ENCODE measurements at regions not wholly inside any gene's neighbourhood (a gene's known extent, or its start where the extent isn't known, plus 50 kb on each side); places are given as distances from the start of the nearest gene placed in this dataset.
"Not testable (repeated sequence)": the region's sequence is repeated elsewhere in the genome, so short reads cannot be mapped to it uniquely, and the experiment has no call there.

DNA sequence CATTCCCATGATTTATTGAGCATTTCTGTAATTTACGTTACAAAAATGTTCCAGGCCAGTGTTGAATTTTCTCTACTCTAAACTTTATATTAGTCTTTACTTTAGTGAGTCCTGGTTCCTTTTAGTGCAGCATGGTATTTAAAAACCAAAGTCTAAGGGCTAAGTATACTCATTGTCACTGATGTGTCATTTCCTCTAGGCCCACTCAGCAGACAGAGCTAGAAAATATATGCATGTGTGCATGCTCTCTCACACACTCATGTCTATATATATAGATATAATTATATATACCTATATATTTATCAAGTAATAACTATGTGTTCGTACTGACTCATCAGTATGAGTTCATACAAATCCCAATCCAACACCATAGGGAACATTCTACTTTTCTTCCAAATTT, 132.5 kb upstream of the SLC8A1 start:
- DNase-seq = no peak

DNA sequence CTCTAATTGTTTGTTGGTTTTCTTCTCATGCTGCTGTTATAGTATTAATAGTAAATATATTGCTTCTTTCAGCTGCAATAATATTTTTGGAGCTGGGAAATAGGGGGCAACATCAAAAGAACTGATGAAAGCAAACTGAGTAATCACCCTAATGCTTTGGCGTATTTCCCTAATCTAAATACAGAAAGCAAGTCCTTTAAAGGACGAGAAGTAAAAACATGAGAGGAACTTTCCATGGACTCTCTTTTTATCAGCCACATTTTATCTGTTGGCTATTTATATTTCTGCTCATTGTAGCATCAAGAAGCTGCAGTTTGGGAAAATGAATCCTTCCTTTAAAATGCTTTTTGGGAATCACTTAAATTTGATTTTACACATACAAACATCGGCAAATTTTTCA, 139.9 kb upstream of the SLC8A1 start:
- DNase-seq = no peak

DNA sequence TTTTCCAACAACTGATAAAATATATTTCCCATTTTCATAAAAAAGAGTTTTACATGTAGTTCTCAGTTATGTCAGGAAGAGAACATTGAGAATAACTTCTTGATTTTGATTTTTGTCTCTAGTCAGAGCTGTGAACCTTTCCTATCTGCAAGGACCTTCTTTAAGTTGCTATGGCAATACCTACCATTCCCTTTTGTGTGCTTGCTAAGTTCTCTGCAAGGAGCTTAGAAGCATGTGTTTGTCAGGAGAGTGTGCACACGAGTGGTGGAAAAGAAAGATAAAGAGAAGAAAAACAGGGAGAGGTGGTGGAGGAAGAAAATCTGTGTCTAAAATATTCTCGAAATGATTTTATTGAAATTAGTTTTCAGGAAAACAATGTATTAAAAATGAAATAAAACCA, 140.3 kb upstream of the SLC8A1 start:
- no peak for DNase-seq

DNA sequence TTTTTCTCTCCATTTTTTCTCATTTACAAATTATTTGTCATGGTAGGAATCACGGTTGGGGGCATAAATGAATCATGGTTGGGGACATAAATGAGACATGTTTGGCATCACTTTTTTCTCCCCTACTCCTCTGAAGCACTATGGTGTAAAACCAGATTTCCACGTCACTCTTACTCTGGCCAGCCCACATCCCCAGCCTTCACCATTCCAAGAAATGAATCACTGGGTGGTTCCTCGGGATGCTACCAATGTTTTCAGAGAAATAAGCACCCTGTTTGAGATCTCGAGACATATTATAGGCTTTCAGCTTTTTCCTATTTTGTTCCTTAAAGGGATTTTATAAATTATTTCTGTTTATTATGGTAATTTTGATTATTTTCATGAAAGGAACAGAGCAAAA, 155.0 kb upstream of the SLC8A1 start:
- no peak for DNase-seq

DNA sequence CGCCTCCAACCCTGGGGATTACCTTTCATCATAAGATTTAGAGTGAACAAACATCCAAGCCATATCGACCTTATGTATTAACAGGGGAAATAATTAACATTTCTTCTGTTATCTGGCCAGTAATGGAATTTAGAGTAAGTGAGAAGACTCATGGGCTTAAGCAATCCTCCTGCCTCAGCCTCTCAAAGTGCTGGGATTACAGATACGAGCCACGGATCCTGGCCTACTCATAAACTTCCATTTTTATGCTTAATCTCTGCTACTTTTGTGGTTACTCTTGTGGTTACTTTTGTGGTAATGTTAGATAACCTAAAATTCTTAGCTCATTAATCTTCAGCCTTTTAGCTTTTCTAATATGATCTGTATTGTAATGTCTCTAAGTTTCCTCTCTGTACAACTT, 159.3 kb upstream of the SLC8A1 start:
- DNase-seq = no peak

DNA sequence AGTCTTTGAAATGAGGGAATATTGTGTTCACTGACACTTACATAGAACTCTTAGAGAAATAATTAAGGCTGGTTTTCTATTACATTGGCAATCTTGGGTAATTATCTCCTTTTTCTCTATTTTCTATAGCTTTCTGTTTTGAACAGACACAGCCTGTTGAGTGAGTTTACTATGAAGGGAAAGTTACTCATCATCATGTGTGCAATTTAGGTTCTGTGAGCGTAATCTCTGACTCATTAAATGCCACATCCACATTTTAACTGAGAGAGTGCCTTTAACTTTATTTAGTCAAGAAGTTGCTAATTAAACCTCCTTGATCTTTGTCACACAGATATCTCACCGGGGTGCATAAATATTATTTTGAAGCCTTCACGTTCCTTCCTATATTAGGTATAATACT, 174.0 kb upstream of the SLC8A1 start:
- no peak for DNase-seq

DNA sequence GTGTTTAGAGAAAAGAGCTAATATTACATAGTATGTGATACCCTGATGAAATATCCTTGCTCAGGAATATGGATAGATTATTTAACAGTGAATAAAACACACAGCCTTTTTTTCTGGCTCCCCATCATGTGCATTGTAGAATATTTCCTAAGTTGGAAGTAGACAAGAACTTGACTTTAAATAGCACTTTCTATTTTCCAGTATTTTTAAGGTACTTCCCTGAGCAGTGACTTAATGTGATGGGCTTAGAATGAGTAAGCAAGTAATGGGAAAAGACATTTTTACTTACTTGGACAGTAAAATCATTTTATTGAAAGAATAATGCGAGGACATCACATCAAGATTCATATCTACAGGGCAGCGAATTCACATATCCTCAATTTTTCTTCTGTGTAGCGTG, 176.7 kb upstream of the SLC8A1 start:
- DNase-seq = no peak

DNA sequence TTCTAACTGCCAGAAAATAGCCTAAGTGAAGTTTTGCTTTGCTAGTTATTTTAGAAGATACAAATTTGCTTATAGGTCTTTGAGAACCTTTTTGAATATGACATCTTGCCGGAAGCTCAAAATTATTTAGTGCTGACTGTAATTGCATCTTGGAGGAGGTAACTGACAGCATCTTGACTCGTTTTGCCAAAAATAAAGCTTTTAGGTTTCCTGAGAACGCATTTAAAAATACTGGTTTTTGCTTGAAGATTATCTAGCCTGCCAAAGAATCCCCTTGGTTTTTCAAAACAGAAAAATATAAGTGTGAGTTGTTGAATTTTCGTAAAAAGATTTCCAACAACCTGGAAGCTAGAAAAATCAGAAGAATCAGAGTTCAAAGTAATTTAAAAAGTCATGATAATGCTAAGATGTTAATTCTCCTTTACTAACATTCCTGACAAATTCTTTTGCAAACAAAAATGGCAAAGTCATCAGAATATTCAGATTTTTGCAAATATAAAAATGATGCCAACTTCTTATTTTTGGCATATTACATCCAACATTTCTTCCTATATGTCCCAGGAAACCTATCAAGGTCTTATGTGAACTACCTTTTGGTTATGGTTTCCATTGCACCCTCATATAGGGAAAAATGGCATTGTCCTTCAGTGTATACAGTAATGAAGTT, 178.0 kb upstream of the SLC8A1 start:
- no peak for DNase-seq

DNA sequence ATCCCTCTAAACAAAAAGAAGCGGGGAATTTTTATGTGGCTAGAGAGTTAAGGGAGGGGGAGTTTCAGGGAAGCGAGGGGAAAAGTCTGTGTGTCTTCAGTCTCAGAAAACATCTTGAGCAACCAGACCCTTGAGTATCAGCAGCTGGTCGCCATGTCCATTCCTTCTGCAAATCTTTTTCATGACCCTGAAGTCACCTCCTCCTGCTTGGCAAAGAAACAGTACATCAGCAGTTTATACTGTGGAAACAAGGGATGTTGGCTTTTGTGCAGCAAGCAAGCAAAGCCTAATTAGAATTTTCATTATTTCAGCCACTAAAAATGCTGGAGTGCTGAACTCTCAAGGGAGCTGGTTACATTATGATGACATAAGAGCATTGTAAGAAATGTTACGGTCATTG, 187.4 kb upstream of the SLC8A1 start:
- DNase-seq = no peak

DNA sequence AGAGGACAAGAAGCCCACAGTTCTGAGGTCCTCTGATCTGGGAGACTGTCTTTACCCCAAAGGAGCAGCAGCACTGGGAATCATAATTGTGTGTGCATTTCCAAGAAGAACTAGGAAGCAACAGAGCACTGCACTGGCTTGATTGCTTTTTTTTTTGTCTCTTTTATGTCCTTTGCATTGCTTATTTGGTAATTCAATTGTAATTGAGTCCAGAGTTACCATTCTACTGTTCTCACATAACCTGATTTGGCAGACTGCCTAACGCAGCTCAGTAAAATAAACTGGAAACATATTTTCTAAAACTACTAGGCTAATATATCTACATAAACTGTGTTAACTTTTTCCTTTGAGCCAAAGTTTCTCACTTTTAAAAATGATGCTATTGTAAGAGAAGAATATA, 190.3 kb upstream of the SLC8A1 start:
- DNase-seq = no peak

DNA sequence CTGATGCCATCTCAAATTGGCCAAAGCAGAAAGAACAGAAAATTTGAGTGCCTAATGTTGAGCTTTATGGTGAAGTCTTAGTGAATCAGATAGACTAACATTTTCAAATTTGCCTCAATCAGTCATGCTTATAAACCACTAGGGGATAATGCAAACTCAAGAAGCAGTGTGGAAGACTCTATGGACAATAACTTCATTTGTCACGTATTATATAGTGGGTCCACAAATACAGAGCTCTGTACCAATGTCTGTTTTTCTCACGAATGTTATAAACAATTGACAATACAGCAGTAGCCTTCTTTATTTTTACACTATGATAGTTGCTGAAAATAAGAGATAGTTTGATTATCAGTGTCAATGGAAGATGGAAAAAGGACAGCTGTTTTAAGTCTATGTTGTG, 190.8 kb upstream of the SLC8A1 start:
- DNase-seq = no peak

DNA sequence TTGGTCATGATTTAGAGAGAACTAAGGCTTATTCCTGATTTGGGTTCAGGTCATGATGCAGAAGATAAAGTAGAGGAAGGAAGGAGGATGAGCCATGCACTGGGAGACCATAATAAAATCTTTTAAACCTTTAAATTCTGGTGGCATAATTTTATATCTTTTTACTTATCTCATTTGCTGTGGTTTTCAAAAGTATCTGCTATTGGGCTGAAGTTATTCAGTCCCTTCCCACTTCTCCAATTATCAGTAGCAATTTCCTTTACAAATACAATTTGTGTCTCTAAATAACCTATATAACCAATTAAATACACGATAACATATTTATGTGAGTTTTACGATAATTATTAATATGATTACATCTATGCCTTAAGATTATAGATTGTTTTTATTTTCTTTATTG, 194.8 kb upstream of the SLC8A1 start:
- DNase-seq = no peak

DNA sequence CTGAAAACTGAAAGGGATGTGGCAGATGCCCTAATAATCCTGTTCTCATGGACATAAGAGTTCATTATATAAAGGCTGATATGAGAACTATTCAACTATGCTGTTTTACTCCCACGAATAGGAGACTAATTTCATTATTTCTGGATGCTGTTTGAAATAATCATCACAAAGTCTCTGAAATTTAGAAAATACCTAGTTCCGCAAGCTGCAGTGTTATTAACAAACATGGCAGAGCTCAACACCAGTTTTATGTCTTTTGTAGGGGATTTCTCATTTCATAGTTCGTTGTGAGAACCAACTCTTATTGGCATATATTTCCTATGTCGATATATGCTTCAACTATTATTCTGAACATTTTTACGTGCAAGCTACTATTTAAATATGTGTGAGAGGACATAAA, 200.3 kb upstream of the SLC8A1 start:
- no peak for DNase-seq

DNA sequence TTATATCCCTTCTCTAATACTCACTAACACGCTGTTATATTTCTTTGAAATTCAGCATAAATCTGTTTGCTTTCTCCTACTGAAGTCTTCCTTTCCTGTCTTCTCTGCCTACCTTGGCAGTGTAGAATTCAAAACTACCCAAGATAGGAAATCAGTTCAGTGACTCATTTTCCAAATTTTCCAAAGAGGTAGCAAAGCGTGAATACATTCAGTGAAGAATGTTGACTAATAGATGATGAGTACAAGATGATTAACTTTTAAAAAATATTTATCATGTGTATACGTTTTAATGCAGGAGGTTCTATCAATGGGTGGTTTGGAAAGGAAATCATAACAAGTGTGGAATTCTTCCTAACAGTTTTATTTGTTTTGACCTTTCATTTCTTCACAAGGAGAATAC, 201.9 kb upstream of the SLC8A1 start:
- DNase-seq = no peak

DNA sequence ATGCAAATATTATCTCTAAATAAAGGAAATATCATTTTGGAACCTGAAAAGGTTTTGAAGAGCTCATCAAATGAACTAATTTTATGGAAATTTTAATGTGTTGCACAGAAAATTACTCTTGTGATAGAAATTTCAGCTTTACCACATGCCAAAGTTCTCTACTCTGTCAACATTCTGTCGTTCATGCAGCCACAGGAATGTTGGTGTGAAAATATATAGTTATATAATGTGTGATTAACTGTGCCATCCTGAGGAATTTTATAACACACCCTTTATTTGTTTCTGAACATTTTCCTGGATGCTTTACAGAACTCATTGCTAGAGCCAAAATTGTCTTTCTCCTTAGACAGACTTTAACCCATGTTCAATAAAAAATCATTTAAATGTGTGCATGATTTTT, 202.5 kb upstream of the SLC8A1 start:
- no peak for DNase-seq

DNA sequence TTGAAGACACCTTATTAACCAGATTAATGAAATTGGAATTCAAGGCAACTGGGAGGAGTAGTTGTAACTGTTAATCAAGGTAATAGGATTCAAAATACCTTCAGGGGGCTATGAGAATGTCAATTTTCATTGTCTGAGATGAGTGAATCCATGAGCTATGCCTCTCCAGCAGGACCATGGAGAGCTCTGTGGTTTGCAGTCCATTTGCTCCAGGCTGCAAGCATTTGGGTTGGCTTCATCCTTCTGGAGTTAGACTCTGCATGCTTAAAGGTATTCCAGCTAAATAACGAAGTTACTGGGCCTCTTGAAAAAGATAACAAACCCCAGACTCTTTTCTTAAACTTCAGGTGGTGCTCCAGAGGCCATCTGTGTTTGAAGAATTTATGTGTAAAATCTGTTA, 207.1 kb upstream of the SLC8A1 start:
- DNase-seq = no peak

DNA sequence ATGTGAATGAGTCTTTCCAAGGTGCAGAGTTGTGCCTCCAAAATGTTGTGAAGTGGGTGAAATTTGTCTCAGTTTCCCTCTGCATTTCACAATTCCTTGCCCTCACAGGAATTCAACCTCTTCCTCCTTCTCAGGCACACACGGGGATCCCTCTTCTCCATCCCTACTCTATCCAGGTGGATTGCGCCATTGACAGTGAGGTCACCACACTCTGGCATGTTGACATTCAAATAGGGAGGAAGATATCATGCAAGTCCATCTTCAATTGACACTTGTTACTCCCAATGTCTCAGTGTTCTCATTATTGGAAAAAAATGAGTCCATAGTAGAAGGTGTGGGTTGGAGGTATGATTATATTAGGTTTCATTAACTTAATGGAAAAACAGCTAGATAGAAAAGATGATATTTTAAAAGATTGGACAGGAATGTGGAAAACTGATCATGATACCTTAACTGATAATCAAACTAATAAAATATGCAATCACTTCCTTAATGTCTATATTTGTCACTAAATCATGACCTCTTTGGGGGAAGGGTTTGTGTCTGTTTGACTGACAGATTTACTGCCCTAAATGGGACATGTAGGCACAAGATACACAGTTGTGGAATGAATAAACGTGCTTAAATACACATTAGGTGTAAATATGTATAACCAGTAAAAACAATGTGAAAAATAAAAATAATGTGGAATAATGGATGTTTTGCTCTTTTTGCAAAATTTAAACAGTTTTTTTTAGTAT, 213.8 kb upstream of the SLC8A1 start:
- DNase-seq = no peak

DNA sequence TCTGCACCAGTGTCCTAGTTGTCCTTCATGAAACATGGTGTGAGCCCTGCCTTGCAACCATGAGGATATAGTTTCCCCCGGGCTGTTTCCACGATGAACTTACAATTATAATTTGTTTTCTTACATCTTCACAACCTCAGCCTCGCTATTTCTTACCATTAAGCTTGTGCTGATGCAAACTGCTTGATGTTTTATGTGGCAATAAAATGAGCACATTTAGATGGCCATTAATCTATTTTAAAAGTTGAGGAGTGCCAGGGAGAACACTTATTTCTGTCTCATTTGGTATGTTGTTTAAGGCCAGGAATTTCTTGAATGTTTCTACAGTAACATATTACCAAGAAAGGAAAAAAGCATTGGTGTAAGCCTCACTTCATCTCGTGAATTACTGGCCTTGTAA, 214.5 kb upstream of the SLC8A1 start:
- DNase-seq = no peak

DNA sequence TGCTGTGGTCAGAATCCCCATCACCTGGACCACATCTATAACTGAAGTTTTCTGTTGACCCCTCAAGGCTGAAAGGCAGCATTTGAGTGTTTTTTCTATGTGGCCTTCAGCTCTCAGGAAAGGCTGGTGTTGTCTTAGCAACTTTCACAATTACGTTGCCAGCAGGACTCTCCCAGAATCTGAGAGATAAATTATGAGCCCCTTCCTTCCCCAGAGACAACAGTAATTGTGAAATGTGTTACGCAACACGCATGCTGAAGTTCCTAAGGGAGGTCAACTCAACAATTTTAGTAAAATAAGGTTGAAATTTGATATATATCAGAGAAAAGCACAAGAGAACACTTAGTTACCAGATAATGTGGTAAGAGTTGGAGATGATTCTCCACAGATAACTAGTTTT, 216.5 kb upstream of the SLC8A1 start:
- no peak for DNase-seq

DNA sequence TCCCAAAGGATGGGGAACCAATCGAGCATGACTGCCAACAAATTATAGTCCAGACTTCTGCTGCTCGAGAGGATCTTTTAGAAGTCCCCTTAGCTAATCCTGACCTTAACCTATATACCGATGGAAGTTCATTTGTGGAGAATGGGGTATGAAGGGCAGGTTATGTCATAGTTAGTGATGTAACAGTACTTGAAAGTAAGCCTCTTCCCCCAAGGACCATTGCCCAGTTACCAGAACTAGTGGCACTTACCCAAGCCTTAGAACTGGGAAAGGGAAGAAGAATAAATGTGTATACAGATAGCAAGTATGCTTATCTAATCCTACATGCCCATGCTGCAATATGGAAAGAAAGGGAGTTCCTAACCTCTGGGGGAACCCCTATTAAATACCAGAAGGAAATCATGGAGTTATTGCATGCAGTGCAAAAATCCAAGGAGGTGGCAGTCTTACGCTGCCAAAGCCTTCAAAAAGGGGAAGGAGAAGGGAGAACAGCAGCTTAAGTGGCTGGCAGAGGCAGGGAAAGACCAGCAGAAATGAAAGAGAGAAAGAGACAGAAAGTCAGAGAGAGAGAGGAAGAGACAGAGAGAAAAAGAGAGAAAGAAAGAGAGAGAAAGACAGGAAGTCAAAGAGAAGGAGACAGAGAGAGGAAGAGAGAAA, 224.4 kb upstream of the SLC8A1 start:
- not testable (repeated sequence) for DNase-seq

DNA sequence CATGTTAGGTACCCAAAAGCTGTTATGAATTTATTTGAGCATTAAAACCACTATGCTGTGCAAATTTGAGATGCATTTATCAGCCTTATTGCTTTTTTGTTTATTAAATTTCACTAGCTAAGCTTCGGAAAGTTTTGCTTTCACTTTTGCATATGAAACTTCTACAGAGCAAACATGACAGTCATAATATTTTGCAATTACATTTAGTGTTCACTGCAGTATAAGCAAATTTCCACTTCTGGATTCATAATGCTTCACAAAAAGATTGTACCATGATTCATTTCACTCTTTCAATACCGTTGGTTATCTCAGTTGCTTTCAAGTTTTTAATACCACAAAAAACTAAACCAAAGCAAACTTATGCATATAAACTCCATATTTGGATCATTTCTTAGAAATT, 228.7 kb upstream of the SLC8A1 start:
- DNase-seq = no peak

DNA sequence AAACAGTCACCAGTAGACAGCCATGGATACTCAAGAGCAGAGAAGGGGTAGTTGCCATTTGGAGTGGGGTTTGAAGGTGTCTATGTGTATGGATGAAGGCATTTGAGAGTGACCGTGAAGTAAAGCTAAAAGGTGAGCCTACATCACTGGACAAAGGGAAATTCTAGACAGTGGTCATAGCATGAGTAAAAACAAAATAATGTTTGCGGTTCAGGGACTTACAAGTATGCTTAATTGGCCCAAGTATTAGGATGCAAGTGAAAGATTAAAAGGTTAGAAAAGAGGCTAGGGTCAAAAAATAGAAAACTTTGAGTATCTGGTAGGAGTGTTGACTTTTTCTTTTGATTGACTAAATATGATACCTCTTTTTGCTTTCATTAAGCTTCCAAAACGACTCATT, 238.1 kb upstream of the SLC8A1 start:
- DNase-seq = no peak

DNA sequence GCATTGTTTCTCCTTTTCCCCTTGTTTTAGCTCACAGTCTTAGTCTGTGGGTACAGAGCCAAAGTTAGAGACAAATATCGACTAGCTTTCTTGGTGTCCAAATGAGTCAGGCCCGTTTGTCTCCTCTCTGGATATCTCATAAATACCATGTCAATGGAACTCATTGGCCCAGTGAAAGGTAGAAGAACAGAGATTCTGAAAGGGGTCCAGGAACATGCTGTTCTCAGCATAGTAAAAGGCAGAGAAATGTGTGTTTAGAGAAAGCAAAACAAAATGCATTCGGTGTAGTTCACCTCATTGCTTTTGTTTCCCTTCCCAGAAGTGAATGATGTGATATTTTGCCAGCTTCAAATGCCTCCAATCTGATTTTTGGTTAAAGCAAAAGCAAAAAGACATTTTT, 238.6 kb upstream of the SLC8A1 start:
- DNase-seq = no peak

DNA sequence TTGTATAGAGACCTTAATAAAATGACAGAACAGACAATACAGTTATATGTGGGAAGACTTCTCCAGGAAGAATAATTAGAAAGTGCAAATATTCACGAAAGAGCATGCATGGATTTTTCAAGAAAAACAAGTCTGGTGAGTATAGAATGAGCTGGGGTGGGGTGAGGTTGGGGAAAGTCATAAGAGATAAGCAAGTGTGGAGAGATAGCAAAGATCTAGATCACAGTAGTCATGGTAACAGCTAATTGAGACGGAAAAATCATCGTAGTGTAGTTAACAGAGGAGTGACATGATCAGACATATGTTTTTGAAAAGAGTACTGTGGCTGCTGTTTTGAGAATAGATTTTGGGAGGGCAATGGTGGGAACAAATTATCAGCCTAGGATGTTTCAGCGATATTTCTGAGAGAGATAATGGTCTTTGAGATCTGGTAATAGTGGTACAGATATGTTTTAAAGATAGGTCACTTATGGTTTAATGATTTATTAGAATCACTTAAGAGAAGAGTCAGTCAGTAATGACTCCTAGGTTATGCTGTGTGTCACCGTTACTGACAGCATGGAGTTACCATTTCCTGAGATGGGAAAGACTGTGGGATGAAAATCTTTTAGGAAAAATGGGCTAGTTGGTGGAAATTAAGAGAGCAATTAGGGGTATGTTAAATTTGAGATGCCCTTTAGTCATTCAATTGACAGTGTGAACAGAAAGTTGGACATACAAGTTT, 248.5 kb upstream of the SLC8A1 start:
- no peak for DNase-seq
